ENCODE measurements at regions not wholly inside any gene's neighbourhood (a gene's known extent, or its start where the extent isn't known, plus 50 kb on each side); places are given as distances from the start of the nearest gene placed in this dataset.

- no peaks in the 10 kb centered on the region for H3K36me3 ChIP-seq (ENCODE audit: insufficient read depth, low read length)
- H3K27ac ChIP-seq (ENCODE audit: low read depth, low read length): no peak overlapping the region
- H2AFZ ChIP-seq (ENCODE audit: low read length, unreplicated experiment): no peak overlapping the region
- H3K27me3 ChIP-seq (ENCODE audit: insufficient read depth, low read length): peaks cover 29% of the 10 kb centered on the region
- no peaks in the 10 kb centered on the region for H3K4me1 ChIP-seq (ENCODE audit: control insufficient read depth, insufficient read depth, low read length, unreplicated experiment)
- H3K79me2 ChIP-seq (ENCODE audit: control insufficient read depth, insufficient read depth, low read length, unreplicated experiment): no peaks in the 10 kb centered on the region
- H3K4me3 ChIP-seq (ENCODE audit: low read depth, low read length): no peak overlapping the region
Measured at GRCh38 chr15:96435022-96435421, 104.5 kb downstream of the NR2F2 start.

DNA sequence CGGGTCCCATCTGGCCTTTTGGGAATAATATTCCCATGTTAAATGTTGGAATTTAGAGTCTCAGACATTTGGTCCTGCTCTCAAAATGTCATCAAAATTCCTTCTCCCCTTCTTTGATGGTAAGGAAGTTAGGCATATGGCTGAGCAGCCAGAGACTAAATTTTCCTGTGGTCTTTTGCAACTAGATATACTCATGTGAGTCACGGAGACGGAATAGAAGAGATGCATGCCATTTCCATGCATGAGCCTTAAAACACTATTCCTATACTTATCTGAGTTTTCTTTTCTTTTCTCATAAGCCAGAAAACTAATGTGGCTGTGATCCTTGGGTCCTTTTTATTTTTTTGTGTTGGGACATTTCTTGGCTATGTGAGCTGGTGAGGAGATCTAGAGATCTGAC is 105.3 kb downstream of the NR2F2 start:
- Histone ChIP-seq H3K4me3 (ENCODE audit: low read depth, low read length) (no peak overlapping the region), H3K79me2 (ENCODE audit: control insufficient read depth, insufficient read depth, low read length, unreplicated experiment) (no peaks in the 10 kb centered on the region), H3K27ac (ENCODE audit: low read depth, low read length) (no peak overlapping the region), H3K36me3 (ENCODE audit: insufficient read depth, low read length) (no peaks in the 10 kb centered on the region), H3K27me3 (ENCODE audit: insufficient read depth, low read length) (peaks cover 29% of the 10 kb centered on the region), H3K4me1 (ENCODE audit: control insufficient read depth, insufficient read depth, low read length, unreplicated experiment) (no peaks in the 10 kb centered on the region), H2AFZ (ENCODE audit: low read length, unreplicated experiment) (no peak overlapping the region)

DNA sequence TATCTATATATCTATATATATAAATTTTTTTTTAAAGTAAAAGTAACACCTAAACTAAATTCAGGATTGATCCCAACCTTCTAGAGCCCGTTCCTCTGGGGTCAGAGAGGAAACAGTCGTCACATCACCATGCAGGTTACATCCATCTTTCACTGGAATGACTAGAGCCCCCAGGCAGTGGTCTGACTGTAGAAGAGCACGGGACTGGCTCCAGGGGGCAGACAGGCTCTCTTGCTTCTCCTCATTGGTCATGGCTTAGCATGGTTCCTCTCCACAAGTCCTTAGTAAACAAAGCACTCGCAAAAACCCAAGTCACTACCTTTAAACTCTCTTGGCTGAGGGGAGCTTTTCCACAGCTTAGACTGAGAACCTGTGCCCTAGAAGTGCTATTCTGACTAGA is 110.5 kb downstream of the NR2F2 start:
- peaks cover 43% of the 10 kb centered on the region for H3K27me3 ChIP-seq (ENCODE audit: insufficient read depth, low read length)
- H3K36me3 ChIP-seq (ENCODE audit: insufficient read depth, low read length): no peaks in the 10 kb centered on the region
- H2AFZ ChIP-seq (ENCODE audit: low read length, unreplicated experiment): no peak overlapping the region
- no peak overlapping the region for H3K27ac ChIP-seq (ENCODE audit: low read depth, low read length)
- no peaks in the 10 kb centered on the region for H3K79me2 ChIP-seq (ENCODE audit: control insufficient read depth, insufficient read depth, low read length, unreplicated experiment)
- no peak overlapping the region for H3K4me3 ChIP-seq (ENCODE audit: low read depth, low read length)
- no peaks in the 10 kb centered on the region for H3K4me1 ChIP-seq (ENCODE audit: control insufficient read depth, insufficient read depth, low read length, unreplicated experiment)

DNA sequence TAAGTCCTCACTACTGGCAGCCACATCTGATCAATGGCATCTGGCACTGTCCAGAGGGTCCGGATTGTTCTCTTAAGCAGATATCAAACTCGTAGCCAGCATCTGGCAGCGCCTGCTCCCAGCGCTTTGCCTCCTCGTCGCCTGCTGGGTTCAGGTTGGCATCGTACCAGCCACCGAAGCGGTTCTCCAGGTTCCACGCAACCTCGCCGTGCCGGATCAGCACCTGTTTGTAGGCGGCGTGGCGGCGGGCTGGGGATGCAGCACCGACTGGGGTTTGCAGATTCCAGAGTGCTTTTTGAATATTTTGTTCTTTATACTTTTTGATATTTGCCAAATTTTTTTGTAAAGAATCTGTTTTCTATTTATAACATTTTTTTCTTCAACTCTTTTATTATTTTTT is 111.6 kb downstream of the NR2F2 start:
- no peak overlapping the region for H2AFZ ChIP-seq (ENCODE audit: low read length, unreplicated experiment)
- no peak overlapping the region for H3K27ac ChIP-seq (ENCODE audit: low read depth, low read length)
- no peaks in the 10 kb centered on the region for H3K36me3 ChIP-seq (ENCODE audit: insufficient read depth, low read length)
- no peaks in the 10 kb centered on the region for H3K4me1 ChIP-seq (ENCODE audit: control insufficient read depth, insufficient read depth, low read length, unreplicated experiment)
- no peaks in the 10 kb centered on the region for H3K79me2 ChIP-seq (ENCODE audit: control insufficient read depth, insufficient read depth, low read length, unreplicated experiment)
- peaks cover 48% of the 10 kb centered on the region for H3K27me3 ChIP-seq (ENCODE audit: insufficient read depth, low read length)
- no peak overlapping the region for H3K4me3 ChIP-seq (ENCODE audit: low read depth, low read length)

GRCh38 chr15:96444865-96445264 is 114.4 kb downstream of the NR2F2 start:
- Histone ChIP-seq H3K4me3 (ENCODE audit: low read depth, low read length) (no peak overlapping the region), H2AFZ (ENCODE audit: low read length, unreplicated experiment) (no peak overlapping the region), H3K4me1 (ENCODE audit: control insufficient read depth, insufficient read depth, low read length, unreplicated experiment) (no peaks in the 10 kb centered on the region), H3K36me3 (ENCODE audit: insufficient read depth, low read length) (no peaks in the 10 kb centered on the region), H3K27ac (ENCODE audit: low read depth, low read length) (no peak overlapping the region), H3K79me2 (ENCODE audit: control insufficient read depth, insufficient read depth, low read length, unreplicated experiment) (no peaks in the 10 kb centered on the region), H3K27me3 (ENCODE audit: insufficient read depth, low read length) (peaks cover 40% of the 10 kb centered on the region)

GRCh38 chr15:96448923-96449322 is 118.4 kb downstream of the NR2F2 start:
- Histone ChIP-seq H3K4me1 (ENCODE audit: control insufficient read depth, insufficient read depth, low read length, unreplicated experiment) (no peaks in the 10 kb centered on the region), H2AFZ (ENCODE audit: low read length, unreplicated experiment) (no peak overlapping the region), H3K4me3 (ENCODE audit: low read depth, low read length) (no peak overlapping the region), H3K27me3 (ENCODE audit: insufficient read depth, low read length) (peaks cover 33% of the 10 kb centered on the region), H3K27ac (ENCODE audit: low read depth, low read length) (no peak overlapping the region), H3K36me3 (ENCODE audit: insufficient read depth, low read length) (no peaks in the 10 kb centered on the region), H3K79me2 (ENCODE audit: control insufficient read depth, insufficient read depth, low read length, unreplicated experiment) (no peaks in the 10 kb centered on the region)

- no peaks in the 10 kb centered on the region for H3K79me2 ChIP-seq (ENCODE audit: control insufficient read depth, insufficient read depth, low read length, unreplicated experiment)
- no peak overlapping the region for H3K4me3 ChIP-seq (ENCODE audit: low read depth, low read length)
- H3K27me3 ChIP-seq (ENCODE audit: insufficient read depth, low read length): no peaks in the 10 kb centered on the region
- H3K36me3 ChIP-seq (ENCODE audit: insufficient read depth, low read length): no peaks in the 10 kb centered on the region
- no peaks in the 10 kb centered on the region for H3K4me1 ChIP-seq (ENCODE audit: control insufficient read depth, insufficient read depth, low read length, unreplicated experiment)
- H2AFZ ChIP-seq (ENCODE audit: low read length, unreplicated experiment): no peak overlapping the region
- H3K27ac ChIP-seq (ENCODE audit: low read depth, low read length): no peak overlapping the region
Measured at GRCh38 chr15:96457841-96458240, 127.3 kb downstream of the NR2F2 start.

- Histone ChIP-seq H3K27me3 (ENCODE audit: insufficient read depth, low read length) (peaks cover 14% of the 10 kb centered on the region), H3K79me2 (ENCODE audit: control insufficient read depth, insufficient read depth, low read length, unreplicated experiment) (no peaks in the 10 kb centered on the region)
Measured at GRCh38 chr15:96460106-96460505, 129.6 kb downstream of the NR2F2 start.

GRCh38 chr15:96462768-96463750 is 132.6 kb downstream of the NR2F2 start:
- Histone ChIP-seq H3K4me3 (ENCODE audit: low read depth, low read length) (no peak overlapping the region), H3K4me1 (ENCODE audit: control insufficient read depth, insufficient read depth, low read length, unreplicated experiment) (no peaks in the 10 kb centered on the region), H3K27ac (ENCODE audit: low read depth, low read length) (no peak overlapping the region), H3K36me3 (ENCODE audit: insufficient read depth, low read length) (no peaks in the 10 kb centered on the region), H2AFZ (ENCODE audit: low read length, unreplicated experiment) (no peak overlapping the region), H3K27me3 (ENCODE audit: insufficient read depth, low read length) (peaks cover 34% of the 10 kb centered on the region), H3K79me2 (ENCODE audit: control insufficient read depth, insufficient read depth, low read length, unreplicated experiment) (no peaks in the 10 kb centered on the region)

More at GRCh38 chr15:96460106-96460505, 129.6 kb downstream of the NR2F2 start:
- no peaks in the 10 kb centered on the region for H3K4me1 ChIP-seq (ENCODE audit: control insufficient read depth, insufficient read depth, low read length, unreplicated experiment)
- no peaks in the 10 kb centered on the region for H3K36me3 ChIP-seq (ENCODE audit: insufficient read depth, low read length)
- H2AFZ ChIP-seq (ENCODE audit: low read length, unreplicated experiment): no peak overlapping the region
- no peak overlapping the region for H3K4me3 ChIP-seq (ENCODE audit: low read depth, low read length)
- H3K27ac ChIP-seq (ENCODE audit: low read depth, low read length): no peak overlapping the region

- no peaks in the 10 kb centered on the region for H3K79me2 ChIP-seq (ENCODE audit: control insufficient read depth, insufficient read depth, low read length, unreplicated experiment)
- no peak overlapping the region for H2AFZ ChIP-seq (ENCODE audit: low read length, unreplicated experiment)
- H3K36me3 ChIP-seq (ENCODE audit: insufficient read depth, low read length): no peaks in the 10 kb centered on the region
- peaks cover 66% of the 10 kb centered on the region for H3K27me3 ChIP-seq (ENCODE audit: insufficient read depth, low read length)
- H3K27ac ChIP-seq (ENCODE audit: low read depth, low read length): no peak overlapping the region
- H3K4me1 ChIP-seq (ENCODE audit: control insufficient read depth, insufficient read depth, low read length, unreplicated experiment): no peaks in the 10 kb centered on the region
- H3K4me3 ChIP-seq (ENCODE audit: low read depth, low read length): no peak overlapping the region
Measured at GRCh38 chr15:96466389-96466947, 136.0 kb downstream of the NR2F2 start.

DNA sequence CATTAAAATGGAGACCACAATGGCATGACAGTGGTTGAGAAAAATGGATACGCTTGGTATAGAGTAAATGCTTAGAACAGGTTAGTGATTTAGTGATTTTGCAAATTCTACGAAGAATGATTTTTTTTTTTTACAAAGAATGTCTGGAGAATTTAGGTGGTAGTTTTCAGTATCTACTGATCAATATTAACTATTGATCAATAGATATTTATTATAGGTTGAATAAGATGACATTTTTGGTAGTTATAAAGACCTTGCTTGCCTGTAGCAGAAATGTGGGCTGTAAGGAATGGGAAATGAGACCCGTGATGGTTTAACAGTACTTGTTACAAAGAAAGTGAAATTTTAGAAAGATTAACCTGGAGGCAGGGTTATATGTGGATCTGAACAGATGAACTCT is 137.5 kb downstream of the NR2F2 start:
- peaks cover 66% of the 10 kb centered on the region for H3K27me3 ChIP-seq (ENCODE audit: insufficient read depth, low read length)

More for the DNA sequence above, 137.5 kb downstream of the NR2F2 start:
- no peak overlapping the region for H2AFZ ChIP-seq (ENCODE audit: low read length, unreplicated experiment)
- no peaks in the 10 kb centered on the region for H3K79me2 ChIP-seq (ENCODE audit: control insufficient read depth, insufficient read depth, low read length, unreplicated experiment)
- H3K4me3 ChIP-seq (ENCODE audit: low read depth, low read length): no peak overlapping the region
- no peaks in the 10 kb centered on the region for H3K4me1 ChIP-seq (ENCODE audit: control insufficient read depth, insufficient read depth, low read length, unreplicated experiment)
- no peaks in the 10 kb centered on the region for H3K36me3 ChIP-seq (ENCODE audit: insufficient read depth, low read length)
- H3K27ac ChIP-seq (ENCODE audit: low read depth, low read length): no peak overlapping the region
